ENCODE measurements at regions not wholly inside any gene's neighbourhood (a gene's known extent, or its start where the extent isn't known, plus 50 kb on each side); places are given as distances from the start of the nearest gene placed in this dataset.

DNA sequence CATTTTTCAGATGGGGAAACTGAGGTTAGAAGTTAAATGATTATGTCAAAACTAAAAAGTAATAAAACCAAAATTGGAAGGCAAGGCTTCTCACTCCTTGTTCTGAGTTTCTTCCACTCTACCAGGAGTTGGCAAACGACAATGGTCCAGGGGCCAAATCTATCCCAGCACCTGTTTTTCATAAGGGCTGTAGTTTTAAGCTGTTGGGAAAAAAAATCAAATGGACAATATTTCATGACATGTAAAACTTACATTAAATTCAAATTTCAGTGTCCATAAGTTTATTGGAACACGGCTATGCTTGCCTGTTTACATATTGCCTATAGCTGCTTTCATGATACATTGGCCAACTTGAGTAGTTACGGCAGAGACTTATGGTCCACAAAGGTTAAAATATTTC, 56.7 kb upstream of the TMCC3 start:
- no peak for DNase-seq (ENCODE audit: low read depth)
- H3K4me3 ChIP-seq (ENCODE audit: low read depth, low read length), result no peak overlapping the region
- TF ChIP-seq, protein P1, sequence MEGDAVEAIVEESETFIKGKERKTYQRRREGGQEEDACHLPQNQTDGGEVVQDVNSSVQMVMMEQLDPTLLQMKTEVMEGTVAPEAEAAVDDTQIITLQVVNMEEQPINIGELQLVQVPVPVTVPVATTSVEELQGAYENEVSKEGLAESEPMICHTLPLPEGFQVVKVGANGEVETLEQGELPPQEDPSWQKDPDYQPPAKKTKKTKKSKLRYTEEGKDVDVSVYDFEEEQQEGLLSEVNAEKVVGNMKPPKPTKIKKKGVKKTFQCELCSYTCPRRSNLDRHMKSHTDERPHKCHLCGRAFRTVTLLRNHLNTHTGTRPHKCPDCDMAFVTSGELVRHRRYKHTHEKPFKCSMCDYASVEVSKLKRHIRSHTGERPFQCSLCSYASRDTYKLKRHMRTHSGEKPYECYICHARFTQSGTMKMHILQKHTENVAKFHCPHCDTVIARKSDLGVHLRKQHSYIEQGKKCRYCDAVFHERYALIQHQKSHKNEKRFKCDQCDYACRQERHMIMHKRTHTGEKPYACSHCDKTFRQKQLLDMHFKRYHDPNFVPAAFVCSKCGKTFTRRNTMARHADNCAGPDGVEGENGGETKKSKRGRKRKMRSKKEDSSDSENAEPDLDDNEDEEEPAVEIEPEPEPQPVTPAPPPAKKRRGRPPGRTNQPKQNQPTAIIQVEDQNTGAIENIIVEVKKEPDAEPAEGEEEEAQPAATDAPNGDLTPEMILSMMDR (IDR thresholded peaks at IDR 0.05; ENCODE audit: insufficient read depth, low read depth, low read length, missing control alignments), result no peak

DNA sequence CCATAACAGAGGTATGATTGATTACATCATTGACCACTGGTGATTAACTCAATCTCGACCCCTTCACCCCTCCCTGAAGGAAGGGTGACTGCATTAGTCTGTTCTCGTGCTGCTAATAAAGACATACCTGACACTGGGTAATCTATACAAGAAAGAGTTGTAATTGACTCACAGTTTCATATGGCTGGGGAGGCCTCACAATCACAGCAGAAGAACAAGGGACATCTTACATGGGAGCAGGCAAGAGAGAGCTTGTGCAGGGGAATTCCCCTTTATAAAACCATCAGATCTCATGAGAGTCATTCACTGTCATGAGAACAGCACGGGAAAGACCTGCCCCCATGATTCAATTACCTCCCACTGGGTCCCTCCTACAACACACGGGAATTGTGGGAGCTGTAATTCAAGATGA, 55.9 kb upstream of the TMCC3 start:
- no peak overlapping the region for H3K4me3 ChIP-seq (ENCODE audit: low read depth, low read length)
- TF ChIP-seq, protein P1 (IDR thresholded peaks at IDR 0.05; ENCODE audit: insufficient read depth, low read depth, low read length, missing control alignments), result no peak
- peak; percentile 67 for DNase-seq (ENCODE audit: low read depth)

DNA sequence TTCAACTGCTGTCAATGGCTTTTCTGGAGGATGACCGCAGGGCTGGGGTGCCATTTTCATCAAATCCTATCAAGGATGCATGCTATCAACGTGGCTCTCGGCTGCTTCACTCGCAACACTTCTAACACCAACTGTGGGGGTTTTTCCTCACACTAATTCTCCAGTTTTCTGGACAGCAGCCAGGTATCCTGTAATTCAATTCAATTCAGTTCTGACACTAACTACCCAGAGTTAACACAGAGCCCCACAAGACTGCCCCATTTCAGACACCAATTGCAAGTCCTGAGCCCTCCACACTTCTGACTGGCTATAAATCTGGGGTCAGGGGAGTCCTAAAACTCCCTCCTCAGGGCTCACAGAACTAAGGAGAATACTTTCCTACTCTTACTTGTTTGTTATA, 55.3 kb upstream of the TMCC3 start:
- H3K4me3 ChIP-seq (ENCODE audit: low read depth, low read length), result no peak overlapping the region
- TF ChIP-seq, protein P1 (IDR thresholded peaks at IDR 0.05; ENCODE audit: insufficient read depth, low read depth, low read length, missing control alignments), result no peak
- DNase-seq (ENCODE audit: low read depth), result no peak

DNA sequence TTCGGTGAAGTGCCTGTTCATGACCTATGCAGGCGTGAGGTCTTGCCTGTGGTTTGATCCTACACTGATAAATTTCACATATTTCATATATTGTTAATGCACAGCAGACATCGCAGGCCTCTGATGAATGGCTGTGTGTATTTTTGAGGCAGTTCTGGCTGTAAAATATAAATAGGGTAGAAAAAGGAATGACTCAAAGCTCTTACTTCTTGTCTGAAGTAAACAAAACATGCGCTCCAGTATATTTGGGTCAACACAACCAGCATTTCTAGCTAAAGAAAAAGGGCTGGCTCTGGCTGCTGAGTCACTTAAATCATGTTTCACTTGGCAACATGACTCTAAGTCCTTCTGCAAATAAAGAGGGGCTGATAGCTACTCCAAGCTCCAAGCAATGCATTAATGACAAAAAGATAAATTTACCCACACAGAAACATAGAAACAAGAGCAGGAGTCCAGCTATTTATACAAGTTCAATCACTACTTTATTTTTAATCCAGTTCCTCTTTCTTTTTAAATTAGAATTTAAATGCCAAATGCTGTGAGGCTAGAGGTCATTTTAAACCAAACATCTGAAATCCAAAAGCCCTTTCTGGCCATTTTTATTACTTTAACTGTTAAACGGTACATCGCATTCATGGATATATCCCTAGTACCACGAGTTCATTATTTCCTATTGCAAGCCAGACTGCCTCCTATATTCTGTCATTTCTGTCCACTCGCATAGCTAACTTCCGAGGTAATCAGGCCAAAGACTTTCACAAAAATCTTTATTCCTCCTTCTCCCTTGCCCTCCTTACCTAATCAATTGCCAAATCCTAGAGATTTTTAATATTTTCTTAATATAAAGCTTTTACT, 54.3 kb upstream of the TMCC3 start:
- no peak overlapping the region for H3K4me3 ChIP-seq (ENCODE audit: low read depth, low read length)
- TF ChIP-seq, protein P1 (IDR thresholded peaks at IDR 0.05; ENCODE audit: insufficient read depth, low read depth, low read length, missing control alignments), result no peak
- DNase-seq (ENCODE audit: low read depth), result no peak

DNA sequence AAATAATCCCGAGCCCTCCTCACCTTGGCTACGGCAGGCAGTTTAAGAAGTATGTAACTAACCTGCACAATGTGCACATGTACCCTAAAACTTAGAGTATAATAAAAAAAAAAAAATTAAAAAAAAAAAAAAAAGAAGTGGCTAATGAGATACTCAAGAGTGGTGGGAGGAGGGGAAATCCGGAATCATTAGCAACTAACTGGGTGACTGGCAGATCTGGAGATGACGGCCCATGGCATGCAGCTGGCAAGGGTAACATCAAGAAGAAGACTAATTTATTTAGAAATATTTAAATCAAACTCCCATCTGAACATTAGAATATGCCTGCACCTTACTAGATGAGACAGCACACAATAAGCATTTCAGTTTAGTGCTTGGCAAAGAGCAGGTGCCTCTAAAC, 52.3 kb upstream of the TMCC3 start:
- TF ChIP-seq, protein P1 (IDR thresholded peaks at IDR 0.05; ENCODE audit: insufficient read depth, low read depth, low read length, missing control alignments), result no peak
- no peak for DNase-seq (ENCODE audit: low read depth)
- H3K4me3 ChIP-seq (ENCODE audit: low read depth, low read length), result no peak overlapping the region

DNA sequence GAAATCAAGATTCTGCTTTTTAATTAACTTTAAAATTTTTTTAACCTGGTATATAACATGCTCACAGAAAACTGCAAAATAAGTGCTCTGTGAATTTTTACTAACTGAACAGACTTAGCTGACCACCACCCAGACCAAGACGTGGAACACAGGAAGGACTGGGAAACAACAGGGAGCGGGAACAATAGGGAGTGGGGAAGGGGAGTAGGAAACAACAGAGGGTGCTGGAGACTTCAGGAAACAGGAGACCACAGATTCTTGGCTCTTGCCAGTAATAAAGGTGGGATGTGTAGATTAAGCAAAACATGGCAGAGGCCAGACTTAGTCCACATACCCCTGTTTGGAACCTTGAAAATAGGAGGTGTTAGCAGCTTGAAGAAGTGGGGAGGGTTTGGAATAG, 51.4 kb upstream of the TMCC3 start:
- no peak overlapping the region for H3K4me3 ChIP-seq (ENCODE audit: low read depth, low read length)
- DNase-seq (ENCODE audit: low read depth), result no peak

More for the DNA sequence above, 51.4 kb upstream of the TMCC3 start:
- TF ChIP-seq, protein P1 (IDR thresholded peaks at IDR 0.05; ENCODE audit: insufficient read depth, low read depth, low read length, missing control alignments), result no peak
